AG04450 (cell line): ENCODE measurements at regions not wholly inside any gene's neighbourhood (a gene's known extent, or its start where the extent isn't known, plus 50 kb on each side); places are given as distances from the start of the nearest gene placed in this dataset.

Experiments
- CTCF ChIA-PET: fragments of 300-600, 350-600 bp; formaldehyde crosslinking; extraction: SDS; loops from one replicate; lab custom pipeline; 2022; ENCODE audit warnings: antibody characterized with exemption, inconsistent platforms; lab: Charles Lee
- POLR2A ChIA-PET: fragments of 350-600 bp; formaldehyde crosslinking; extraction: SDS; loops from one replicate; lab custom pipeline; 2021; ENCODE audit warnings: antibody characterized with exemption, inconsistent platforms; lab: Yijun Ruan, JAX
- DNase-seq: peaks from one replicate; pipeline ENCODE4 v3.0.0-alpha.2; 2011; ENCODE audit warnings: low read depth, low spot score
- H3K27ac ChIP-seq: one replicate; pipeline ENCODE4 v1.5.1; 2012; ENCODE audit warnings: low read depth, low read length, control low read depth
- H3K27me3 ChIP-seq: one replicate; pipeline ENCODE4 v1.6.0; 2012; ENCODE audit warnings: low read length; ENCODE audit not compliant: control insufficient read depth, insufficient read depth
- H3K4me3 ChIP-seq: 2 replicates; pipeline ENCODE4 v1.5.1; 2011; ENCODE audit warnings: mild to moderate bottlenecking, low read depth, low read length, control low read depth
- H3K9me3 ChIP-seq: 2 replicates; pipeline ENCODE4 v1.5.1; 2012; ENCODE audit warnings: low read length; ENCODE audit not compliant: control insufficient read depth, insufficient read depth
- CTCF ChIP-seq: IDR thresholded peaks from 2 replicates; pipeline ENCODE4 v1.5.1; 2011; ENCODE audit warnings: low read depth, low read length, control low read depth, inconsistent platforms

GRCh38 chr7:21044913-21045568 is 258.4 kb upstream of the SP8 start:
- Histone ChIP-seq H3K27ac (no peak overlapping the region), H3K4me3 (no peak overlapping the region), H3K9me3 (peaks cover 10% of the 10 kb centered on the region), H3K27me3 (no peaks in the 10 kb centered on the region)
- no peak for DNase-seq
- TF ChIP-seq CTCF, result no peak
- CTCF ChIA-PET, result no interaction called here
- POLR2A ChIA-PET, result no interaction called here

GRCh38 chr7:21051865-21052264 is 265.2 kb upstream of the SP8 start:
- Histone ChIP-seq H3K27ac (no peak overlapping the region), H3K27me3 (no peaks in the 10 kb centered on the region), H3K9me3 (peaks cover 6% of the 10 kb centered on the region), H3K4me3 (no peak overlapping the region)
- no peak for TF ChIP-seq CTCF
- POLR2A ChIA-PET, result no interaction called here
- CTCF ChIA-PET, result no interaction called here
- DNase-seq, result no peak

GRCh38 chr7:21054427-21055112 is 267.9 kb upstream of the SP8 start:
- no peak for TF ChIP-seq CTCF
- ChIA-PET CTCF (no interaction called here), POLR2A (no interaction called here)
- no peak for DNase-seq
- H3K4me3 ChIP-seq, result no peak overlapping the region
- H3K9me3 ChIP-seq, result peaks cover 10% of the 10 kb centered on the region
- no peak overlapping the region for H3K27ac ChIP-seq
- no peaks in the 10 kb centered on the region for H3K27me3 ChIP-seq

GRCh38 chr7:21059069-21059468 is 272.4 kb upstream of the SP8 start:
- POLR2A ChIA-PET, result no interaction called here
- DNase-seq, result no peak
- Histone ChIP-seq H3K27me3 (no peaks in the 10 kb centered on the region), H3K9me3 (peaks cover 4% of the 10 kb centered on the region), H3K27ac (no peak overlapping the region), H3K4me3 (no peak overlapping the region)
- no peak for TF ChIP-seq CTCF
- CTCF ChIA-PET, result no interaction called here

GRCh38 chr7:21063106-21063505 is 276.4 kb upstream of the SP8 start:
- DNase-seq, result no peak
- ChIA-PET CTCF (no interaction called here), POLR2A (no interaction called here)
- TF ChIP-seq CTCF, result no peak
- Histone ChIP-seq H3K9me3 (peaks cover 3% of the 10 kb centered on the region; the same call in 1 of the 2 replicates), H3K27me3 (no peaks in the 10 kb centered on the region), H3K27ac (no peak overlapping the region), H3K4me3 (no peak overlapping the region)
